ENCODE measurements at regions not wholly inside any gene's neighbourhood (a gene's known extent, or its start where the extent isn't known, plus 50 kb on each side); places are given as distances from the start of the nearest gene placed in this dataset.

DNA sequence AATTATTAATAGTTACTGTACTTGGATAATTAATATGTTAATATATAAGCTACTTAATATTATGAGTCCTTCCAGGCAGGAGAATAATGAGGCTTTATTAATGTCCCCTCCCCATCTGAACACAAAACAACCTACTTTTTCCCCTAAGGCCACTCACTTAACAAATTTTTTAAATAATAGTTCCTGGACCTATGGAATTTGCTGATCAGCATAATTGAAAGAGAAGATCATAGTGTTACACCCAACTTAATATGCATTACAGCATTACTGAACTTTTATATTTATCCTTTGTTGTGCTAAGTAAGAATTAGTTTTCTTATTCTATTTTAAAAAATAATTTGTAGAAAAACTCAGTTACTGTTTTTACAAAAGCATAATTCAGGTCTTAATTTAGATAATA is 1537.7 kb upstream of the GOT2 start:
- Mint-ChIP-seq H3K27me3 (ENCODE audit: low read depth) (no peaks in the 10 kb centered on the region), H3K27ac (no peak overlapping the region), H3K9me3 (peaks cover 6% of the 10 kb centered on the region), H3K4me1 (peaks cover 36% of the 10 kb centered on the region), H3K36me3 (no peaks in the 10 kb centered on the region), H3K4me3 (no peak overlapping the region)
- TF ChIP-seq, protein P1, sequence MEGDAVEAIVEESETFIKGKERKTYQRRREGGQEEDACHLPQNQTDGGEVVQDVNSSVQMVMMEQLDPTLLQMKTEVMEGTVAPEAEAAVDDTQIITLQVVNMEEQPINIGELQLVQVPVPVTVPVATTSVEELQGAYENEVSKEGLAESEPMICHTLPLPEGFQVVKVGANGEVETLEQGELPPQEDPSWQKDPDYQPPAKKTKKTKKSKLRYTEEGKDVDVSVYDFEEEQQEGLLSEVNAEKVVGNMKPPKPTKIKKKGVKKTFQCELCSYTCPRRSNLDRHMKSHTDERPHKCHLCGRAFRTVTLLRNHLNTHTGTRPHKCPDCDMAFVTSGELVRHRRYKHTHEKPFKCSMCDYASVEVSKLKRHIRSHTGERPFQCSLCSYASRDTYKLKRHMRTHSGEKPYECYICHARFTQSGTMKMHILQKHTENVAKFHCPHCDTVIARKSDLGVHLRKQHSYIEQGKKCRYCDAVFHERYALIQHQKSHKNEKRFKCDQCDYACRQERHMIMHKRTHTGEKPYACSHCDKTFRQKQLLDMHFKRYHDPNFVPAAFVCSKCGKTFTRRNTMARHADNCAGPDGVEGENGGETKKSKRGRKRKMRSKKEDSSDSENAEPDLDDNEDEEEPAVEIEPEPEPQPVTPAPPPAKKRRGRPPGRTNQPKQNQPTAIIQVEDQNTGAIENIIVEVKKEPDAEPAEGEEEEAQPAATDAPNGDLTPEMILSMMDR (IDR thresholded peaks at IDR 0.05; ENCODE audit: unreplicated experiment) = no peak
- no peak for DNase-seq (ENCODE audit: low spot score in 2 of 2, unreplicated experiment in 2 of 2)

DNA sequence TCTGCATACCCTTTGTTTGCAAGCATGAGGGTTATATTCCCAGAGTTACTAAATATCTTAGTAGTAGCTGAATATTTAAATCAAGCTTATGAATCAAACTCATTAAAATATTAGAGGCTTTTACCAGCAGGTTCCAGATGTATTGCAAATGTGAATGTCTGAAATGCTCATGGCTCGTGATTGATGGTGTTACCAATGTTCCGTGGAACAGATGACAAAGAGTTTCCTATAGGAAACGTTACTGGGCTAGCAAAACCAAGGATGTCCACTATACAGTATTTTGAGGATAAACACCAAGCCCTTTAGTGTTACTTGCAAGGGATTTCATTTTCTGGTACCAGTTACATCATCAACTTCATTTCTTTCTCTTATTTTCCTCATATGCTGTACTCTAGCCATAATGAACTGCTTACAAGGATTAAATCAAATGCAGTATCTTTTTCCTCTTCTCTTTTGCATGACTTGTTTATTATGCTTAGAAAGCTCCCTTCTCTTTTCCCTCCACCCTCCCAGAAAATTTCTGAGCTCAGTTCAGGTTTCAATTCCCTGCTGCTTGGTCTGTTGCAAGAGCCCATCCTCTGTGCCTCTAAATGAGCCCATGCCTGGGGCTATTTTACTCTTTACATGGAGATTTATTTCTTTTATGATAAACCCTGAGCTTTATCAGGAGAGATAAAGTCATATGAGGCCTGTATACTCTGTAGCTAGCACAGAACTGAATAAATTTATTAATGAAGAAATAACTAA is 1537.1 kb upstream of the GOT2 start:
- H3K4me1 Mint-ChIP-seq = peaks cover 36% of the 10 kb centered on the region

DNA sequence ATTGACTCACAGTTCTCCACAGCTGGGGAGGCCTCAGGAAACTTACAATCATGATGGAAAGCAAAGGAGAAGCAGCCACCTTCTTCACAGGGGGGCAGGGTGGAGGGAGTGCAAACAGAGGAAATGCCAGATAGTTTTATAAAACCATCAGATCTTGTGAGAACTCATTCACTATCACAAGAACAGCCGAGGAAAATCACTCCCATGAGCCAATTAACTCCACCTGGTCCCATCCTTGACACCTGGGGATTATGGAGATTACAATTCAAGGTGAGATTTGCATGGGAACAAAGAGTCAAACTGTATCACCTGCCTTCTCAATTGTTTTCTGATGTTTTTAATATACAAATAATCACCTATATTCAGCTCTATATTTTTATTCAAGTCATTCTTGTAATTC is 1527.3 kb upstream of the GOT2 start:
- Mint-ChIP-seq H3K27me3 (ENCODE audit: low read depth) (no peaks in the 10 kb centered on the region), H3K4me1 (peaks cover 10% of the 10 kb centered on the region), H3K36me3 (no peaks in the 10 kb centered on the region), H3K27ac (no peak overlapping the region), H3K9me3 (no peaks in the 10 kb centered on the region), H3K4me3 (no peak overlapping the region)
- no peak for DNase-seq (ENCODE audit: low spot score in 2 of 2, unreplicated experiment in 2 of 2)
- TF ChIP-seq, protein P1 (IDR thresholded peaks at IDR 0.05; ENCODE audit: unreplicated experiment) = no peak

More for the DNA sequence above, 1537.1 kb upstream of the GOT2 start:
- Mint-ChIP-seq H3K9me3 (peaks cover 6% of the 10 kb centered on the region), H3K4me3 (no peak overlapping the region), H3K27ac (peak overlapping the region; percentile 72), H3K27me3 (ENCODE audit: low read depth) (no peaks in the 10 kb centered on the region), H3K36me3 (no peaks in the 10 kb centered on the region)
- TF ChIP-seq, protein P1 (IDR thresholded peaks at IDR 0.05; ENCODE audit: unreplicated experiment) = no peak
- DNase-seq (ENCODE audit: low spot score in 2 of 2, unreplicated experiment in 2 of 2) = no peak

DNA sequence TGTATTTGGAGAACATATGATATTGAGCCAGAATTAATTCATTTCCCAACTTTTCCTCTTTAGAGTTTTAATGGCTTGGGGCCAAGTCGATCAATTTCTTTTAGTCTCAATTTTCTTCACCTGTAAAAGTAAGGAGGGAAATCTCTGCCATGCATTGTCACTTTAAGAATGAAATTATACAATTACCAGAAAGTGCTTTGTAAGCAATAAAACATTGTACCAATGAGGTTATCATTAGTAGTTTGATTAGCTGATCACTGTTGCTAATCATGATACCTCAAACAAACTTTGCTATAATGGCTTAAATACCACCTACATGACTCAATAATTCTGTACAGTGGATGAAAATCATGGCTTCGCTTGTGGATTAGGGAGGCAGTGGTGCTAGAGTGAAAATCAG is 1525.8 kb upstream of the GOT2 start:
- no peak overlapping the region for H3K27ac Mint-ChIP-seq
- peaks cover 6% of the 10 kb centered on the region for H3K4me1 Mint-ChIP-seq
- TF ChIP-seq, protein P1 (IDR thresholded peaks at IDR 0.05; ENCODE audit: unreplicated experiment) = no peak
- H3K36me3 Mint-ChIP-seq = no peaks in the 10 kb centered on the region
- DNase-seq (ENCODE audit: low spot score in 2 of 2, unreplicated experiment in 2 of 2) = no peak
- H3K27me3 Mint-ChIP-seq (ENCODE audit: low read depth) = no peaks in the 10 kb centered on the region
- no peaks in the 10 kb centered on the region for H3K9me3 Mint-ChIP-seq
- no peak overlapping the region for H3K4me3 Mint-ChIP-seq

DNA sequence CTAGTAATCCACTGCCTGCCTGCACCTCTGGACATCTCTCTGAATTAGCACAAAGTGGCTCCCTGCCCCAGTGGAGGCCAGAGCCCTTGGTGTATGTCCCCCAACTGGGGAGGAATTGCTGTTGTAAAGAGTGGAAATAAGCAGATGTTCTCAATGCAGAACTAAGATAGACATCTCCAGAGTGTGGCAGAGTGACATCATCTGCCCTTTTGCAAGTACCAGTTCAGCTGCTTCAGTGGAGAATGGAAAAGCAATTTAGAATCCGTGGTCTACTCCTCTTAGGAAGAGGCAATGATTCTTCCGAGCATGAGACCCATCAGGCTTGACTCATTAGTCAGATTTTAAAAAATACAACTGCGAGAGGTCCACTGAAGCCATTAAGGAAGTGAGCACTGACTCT is 1512.0 kb upstream of the GOT2 start:
- no peaks in the 10 kb centered on the region for H3K9me3 Mint-ChIP-seq
- H3K36me3 Mint-ChIP-seq = no peaks in the 10 kb centered on the region
- TF ChIP-seq, protein P1 (IDR thresholded peaks at IDR 0.05; ENCODE audit: unreplicated experiment) = no peak
- H3K4me3 Mint-ChIP-seq = no peak overlapping the region
- H3K27me3 Mint-ChIP-seq (ENCODE audit: low read depth) = no peaks in the 10 kb centered on the region
- no peak for DNase-seq (ENCODE audit: low spot score in 2 of 2, unreplicated experiment in 2 of 2)
- H3K27ac Mint-ChIP-seq = no peak overlapping the region
- no peaks in the 10 kb centered on the region for H3K4me1 Mint-ChIP-seq
